RWPE2 (cell line): ENCODE measurements at regions not wholly inside any gene's neighbourhood (a gene's known extent, or its start where the extent isn't known, plus 50 kb on each side); places are given as distances from the start of the nearest gene placed in this dataset.
A peak's percentile ranks its signal among the peaks of the same experiment; 100 is the strongest.

ENCODE experiments used
- ATAC-seq: fragments of 200-7000 bp; cut with Tn5 transposase; 3 replicates; pipeline ENCODE4 v1.9.1; 2021; ENCODE audit warnings: low read depth
- DNase-seq: peaks from one replicate; pipeline ENCODE4 v3.0.0-alpha.2; 2020; ENCODE audit warnings: low spot score
- H3K27ac ChIP-seq: fragments of 450-650 bp; 2 replicates; pipeline ENCODE4 v1.5.1; 2017; ENCODE audit warnings: mild to moderate bottlenecking; ENCODE audit not compliant: poor library complexity, severe bottlenecking
- H3K27me3 ChIP-seq: fragments of 250-450 bp; sonication (Bioruptor Pico); 2 replicates; pipeline ENCODE4 v1.5.1; 2021; ENCODE audit warnings: mild to moderate bottlenecking, moderate library complexity; ENCODE audit not compliant: insufficient read depth, poor library complexity, severe bottlenecking
- H3K36me3 ChIP-seq: fragments of 250-450 bp; sonication (Bioruptor Pico); 2 replicates; pipeline ENCODE4 v1.5.1; 2020; ENCODE audit warnings: low read depth, mild to moderate bottlenecking, moderate library complexity
- H3K4me1 ChIP-seq: fragments of 250-450 bp; sonication (Bioruptor Pico); 2 replicates; pipeline ENCODE4 v1.5.1; 2021; ENCODE audit warnings: mild to moderate bottlenecking, moderate library complexity; ENCODE audit not compliant: insufficient read depth, poor library complexity, severe bottlenecking
- H3K4me3 ChIP-seq: fragments of 250-450 bp; sonication (Bioruptor Pico); 2 replicates; pipeline ENCODE4 v1.5.1; 2021; ENCODE audit warnings: mild to moderate bottlenecking, moderate library complexity; ENCODE audit not compliant: severe bottlenecking
- H3K9me3 ChIP-seq: fragments of 250-450 bp; sonication (Bioruptor Pico); 2 replicates; pipeline ENCODE4 v1.5.1; 2021; ENCODE audit warnings: mild to moderate bottlenecking, moderate library complexity; ENCODE audit not compliant: severe bottlenecking
- TF ChIP-seq, protein P1 (sequence below): fragments of 450-650 bp; IDR thresholded peaks from one replicate; pipeline ENCODE4 v1.5.1; 2017; ENCODE audit warnings: mild to moderate bottlenecking, moderate library complexity; ENCODE audit not compliant: poor library complexity, severe bottlenecking

DNA sequence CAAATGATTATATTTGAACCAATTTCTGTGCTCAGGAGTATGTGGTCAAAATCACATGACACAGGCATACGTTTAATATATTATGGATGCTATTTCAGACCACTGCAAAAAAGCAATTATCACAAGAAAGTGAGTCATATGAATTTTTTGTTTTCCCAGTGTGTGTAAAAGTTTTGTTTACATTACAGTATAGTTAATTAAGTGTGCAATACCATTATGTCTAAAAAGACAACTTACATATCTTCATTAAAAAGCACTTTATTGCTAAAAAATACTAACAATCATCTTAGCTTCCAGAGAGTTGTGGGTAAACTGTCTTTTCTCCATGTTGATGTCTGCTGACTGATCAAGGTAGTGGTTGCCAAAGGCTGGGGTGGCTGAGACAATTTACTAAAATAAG, 347.2 kb upstream of the PCDH9 start:
- no peaks in the 10 kb centered on the region for H3K27me3 ChIP-seq
- no peaks in the 10 kb centered on the region for H3K9me3 ChIP-seq
- ATAC-seq = no peak
- DNase-seq = no peak
- H3K36me3 ChIP-seq = no peaks in the 10 kb centered on the region
- H3K4me3 ChIP-seq = no peak overlapping the region
- H3K27ac ChIP-seq = no peak overlapping the region
- TF ChIP-seq, protein P1, sequence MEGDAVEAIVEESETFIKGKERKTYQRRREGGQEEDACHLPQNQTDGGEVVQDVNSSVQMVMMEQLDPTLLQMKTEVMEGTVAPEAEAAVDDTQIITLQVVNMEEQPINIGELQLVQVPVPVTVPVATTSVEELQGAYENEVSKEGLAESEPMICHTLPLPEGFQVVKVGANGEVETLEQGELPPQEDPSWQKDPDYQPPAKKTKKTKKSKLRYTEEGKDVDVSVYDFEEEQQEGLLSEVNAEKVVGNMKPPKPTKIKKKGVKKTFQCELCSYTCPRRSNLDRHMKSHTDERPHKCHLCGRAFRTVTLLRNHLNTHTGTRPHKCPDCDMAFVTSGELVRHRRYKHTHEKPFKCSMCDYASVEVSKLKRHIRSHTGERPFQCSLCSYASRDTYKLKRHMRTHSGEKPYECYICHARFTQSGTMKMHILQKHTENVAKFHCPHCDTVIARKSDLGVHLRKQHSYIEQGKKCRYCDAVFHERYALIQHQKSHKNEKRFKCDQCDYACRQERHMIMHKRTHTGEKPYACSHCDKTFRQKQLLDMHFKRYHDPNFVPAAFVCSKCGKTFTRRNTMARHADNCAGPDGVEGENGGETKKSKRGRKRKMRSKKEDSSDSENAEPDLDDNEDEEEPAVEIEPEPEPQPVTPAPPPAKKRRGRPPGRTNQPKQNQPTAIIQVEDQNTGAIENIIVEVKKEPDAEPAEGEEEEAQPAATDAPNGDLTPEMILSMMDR = no peak
- H3K4me1 ChIP-seq = peaks cover 12% of the 10 kb centered on the region

DNA sequence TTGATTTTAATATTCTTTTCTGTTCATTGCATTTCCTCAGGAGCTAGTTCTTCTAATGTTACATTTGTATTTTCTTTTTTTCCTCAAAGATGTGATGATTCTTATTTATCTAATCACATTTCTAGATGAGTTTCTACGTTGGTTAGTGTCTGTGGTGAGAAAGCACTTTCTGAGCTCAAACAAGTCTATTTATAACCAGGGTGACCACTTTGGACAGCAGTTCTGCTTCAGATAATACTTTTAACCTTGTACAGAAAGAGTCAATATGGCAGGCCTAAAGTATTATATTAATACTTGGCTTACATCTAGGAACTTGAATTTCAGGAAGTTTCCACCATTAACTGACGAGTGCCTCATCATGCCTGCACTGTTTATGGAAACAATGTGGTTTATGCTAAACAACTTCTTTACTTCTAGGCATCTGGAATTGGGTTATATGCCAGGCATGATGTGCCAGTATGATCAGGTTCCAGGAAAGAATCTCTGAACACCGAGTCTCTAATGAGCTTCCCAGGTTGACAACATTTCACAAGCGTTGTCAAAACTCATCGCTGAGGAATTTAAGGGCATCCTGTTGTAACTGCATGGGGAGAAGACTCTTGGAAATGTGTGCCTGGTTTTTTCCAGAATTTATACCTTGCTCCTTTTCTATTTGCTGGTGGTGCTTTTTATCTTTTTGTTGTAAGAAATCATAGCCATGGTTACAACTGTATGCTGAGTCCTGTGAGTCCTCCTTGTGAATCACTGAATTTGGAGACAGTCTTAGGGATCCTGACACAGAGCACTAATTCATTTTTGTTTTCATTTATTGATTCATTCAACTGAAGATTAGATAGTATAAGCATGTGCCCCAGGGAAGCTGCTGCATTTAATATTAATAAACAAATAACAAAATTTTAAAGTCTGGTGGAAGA, 344.4 kb upstream of the PCDH9 start:
- H3K27ac ChIP-seq = peak overlapping the region; percentile 77
- H3K9me3 ChIP-seq = no peaks in the 10 kb centered on the region
- H3K4me1 ChIP-seq = peaks cover 12% of the 10 kb centered on the region
- no peaks in the 10 kb centered on the region for H3K36me3 ChIP-seq
- ATAC-seq (peak; percentile 95), DNase-seq (peak; percentile 35)
- H3K27me3 ChIP-seq = no peaks in the 10 kb centered on the region
- TF ChIP-seq, protein P1 = no peak
- no peak overlapping the region for H3K4me3 ChIP-seq

DNA sequence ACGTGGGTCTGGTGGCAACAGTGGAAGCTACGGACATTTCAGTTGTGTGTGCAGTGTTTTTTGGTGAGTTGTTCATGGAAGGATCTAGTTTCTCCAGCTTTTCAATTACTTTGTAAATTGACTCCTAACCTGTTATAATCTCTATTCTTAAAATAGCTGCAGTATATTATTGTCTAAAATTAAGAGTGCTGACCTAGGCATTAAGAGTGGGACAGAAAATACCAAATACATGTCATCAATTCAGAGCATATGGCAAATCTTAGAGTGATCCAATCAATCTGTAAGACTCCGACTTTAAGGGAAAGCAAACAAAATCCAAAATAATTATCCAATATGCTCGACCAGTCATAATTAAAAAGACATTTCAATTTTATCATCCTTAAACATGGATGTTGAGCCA, 338.1 kb upstream of the PCDH9 start:
- H3K27ac ChIP-seq = no peak overlapping the region
- no peak for DNase-seq
- ATAC-seq = no peak
- no peaks in the 10 kb centered on the region for H3K36me3 ChIP-seq
- no peaks in the 10 kb centered on the region for H3K9me3 ChIP-seq
- H3K4me1 ChIP-seq = no peaks in the 10 kb centered on the region
- no peak overlapping the region for H3K4me3 ChIP-seq
- no peaks in the 10 kb centered on the region for H3K27me3 ChIP-seq
- TF ChIP-seq, protein P1 = no peak

DNA sequence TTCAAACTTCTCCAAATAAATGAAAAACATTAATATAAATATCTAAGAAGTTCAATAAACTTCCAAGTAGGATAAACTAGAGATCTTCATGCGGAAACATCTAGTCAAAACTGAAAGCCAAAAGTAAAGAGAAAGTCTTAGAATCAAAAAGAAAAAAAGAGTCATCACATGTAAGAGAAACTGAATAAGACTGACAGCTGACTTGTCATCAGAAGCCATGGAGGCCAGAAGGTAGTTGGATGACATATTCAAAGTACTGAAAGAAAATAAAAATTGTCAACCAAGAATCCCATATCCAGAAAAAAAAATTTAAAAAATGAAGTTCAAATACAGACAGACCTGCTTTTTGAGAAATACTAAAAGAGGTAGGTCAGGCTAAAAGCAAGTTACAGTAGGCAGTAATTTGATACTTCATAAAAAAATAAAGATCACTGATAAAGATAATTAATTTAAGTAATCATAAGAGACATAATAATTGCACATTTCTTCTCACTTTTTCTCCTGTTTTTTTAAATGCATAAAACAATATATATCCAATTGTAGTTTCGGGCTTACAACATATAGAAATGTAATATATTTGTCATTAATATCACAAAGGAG, 327.6 kb upstream of the PCDH9 start:
- no peak overlapping the region for H3K4me3 ChIP-seq
- no peak overlapping the region for H3K27ac ChIP-seq
- H3K4me1 ChIP-seq = no peaks in the 10 kb centered on the region
- H3K27me3 ChIP-seq = no peaks in the 10 kb centered on the region
- TF ChIP-seq, protein P1 = no peak
- ATAC-seq (no peak), DNase-seq (no peak)
- peaks cover 6% of the 10 kb centered on the region for H3K9me3 ChIP-seq
- no peaks in the 10 kb centered on the region for H3K36me3 ChIP-seq

DNA sequence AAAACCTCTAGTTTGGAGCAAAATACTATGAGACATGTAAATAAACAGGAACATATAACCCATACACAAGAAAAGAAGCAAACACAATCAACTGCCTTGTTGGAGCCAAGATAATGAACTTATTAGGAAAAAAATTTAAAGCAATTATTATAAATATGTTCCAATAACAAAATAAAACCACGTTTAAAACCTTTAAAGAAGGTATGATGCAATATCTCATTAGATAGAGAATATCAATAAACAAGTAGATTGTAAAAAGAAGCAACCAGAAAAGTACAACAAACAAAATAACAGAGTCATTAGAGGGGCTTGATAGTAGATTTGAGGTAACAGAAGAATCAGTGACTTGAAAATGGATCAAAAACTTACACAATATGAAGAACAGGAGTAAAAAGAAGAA, 327.0 kb upstream of the PCDH9 start:
- no peak for DNase-seq
- Histone ChIP-seq H3K27ac (no peak overlapping the region), H3K4me1 (no peaks in the 10 kb centered on the region), H3K9me3 (peaks cover 6% of the 10 kb centered on the region), H3K27me3 (no peaks in the 10 kb centered on the region), H3K4me3 (no peak overlapping the region), H3K36me3 (no peaks in the 10 kb centered on the region)
- ATAC-seq = no peak
- TF ChIP-seq, protein P1 = no peak
